ENCODE measurements at regions not wholly inside any gene's neighbourhood (a gene's known extent, or its start where the extent isn't known, plus 50 kb on each side); places are given as distances from the start of the nearest gene placed in this dataset. TPM values are rescaled to one million over a fixed set of nuclear protein-coding genes. Genes with fewer than 3 reads are reported as not detected.

Small RNAs in the stretch of these regions (small RNA-seq; reads per million reads assigned to genes)
- gene AC011456.1 (ENCODE audit: insufficient read depth) (not detected), gene RNA5SP471 (ENCODE audit: insufficient read depth) (not detected), gene RNA5SP472 (ENCODE audit: insufficient read depth) (not detected), gene RNU6-967P (ENCODE audit: insufficient read depth) (not detected)

Measured in neuronal stem cell (in vitro differentiated cells).